ACC112 (cell line): ENCODE measurements at regions not wholly inside any gene's neighbourhood (a gene's known extent, or its start where the extent isn't known, plus 50 kb on each side); places are given as distances from the start of the nearest gene placed in this dataset.

Experiments
- H2AFZ ChIP-seq: fragments of 200-600 bp; sonication (generic); one replicate; pipeline ENCODE4 v1.6.0; 2017; ENCODE audit warnings: antibody characterized with exemption, low read length; ENCODE audit not compliant: unreplicated experiment
- H3K27ac ChIP-seq: fragments of 200-600 bp; sonication (generic); 2 replicates; pipeline ENCODE4 v1.5.1; 2014; ENCODE audit warnings: low read depth, mild to moderate bottlenecking, antibody characterized with exemption, low read length, moderate library complexity
- H3K27me3 ChIP-seq: fragments of 200-600 bp; sonication (generic); 2 replicates; pipeline ENCODE4 v1.6.1; 2014; ENCODE audit warnings: mild to moderate bottlenecking, antibody characterized with exemption, low read length, moderate library complexity, mixed read lengths; ENCODE audit not compliant: insufficient read depth
- H3K36me3 ChIP-seq: fragments of 200-600 bp; sonication (generic); 2 replicates; pipeline ENCODE4 v1.6.1; 2016; ENCODE audit warnings: mild to moderate bottlenecking, antibody characterized with exemption, low read length, moderate library complexity, mixed read lengths; ENCODE audit not compliant: insufficient read depth
- H3K4me1 ChIP-seq: fragments of 200-600 bp; sonication (generic); one replicate; pipeline ENCODE4 v1.6.1; 2016; ENCODE audit warnings: low read length, mixed read lengths; ENCODE audit not compliant: insufficient read depth, unreplicated experiment, control insufficient read depth
- H3K4me3 ChIP-seq: fragments of 200-600 bp; sonication (generic); 2 replicates; pipeline ENCODE4 v1.5.1; 2014; ENCODE audit warnings: mild to moderate bottlenecking, low read depth, low read length
- H3K79me2 ChIP-seq: fragments of 200-600 bp; sonication (generic); one replicate; pipeline ENCODE4 v1.6.0; 2016; ENCODE audit warnings: low read length; ENCODE audit not compliant: control insufficient read depth, unreplicated experiment, insufficient read depth

DNA sequence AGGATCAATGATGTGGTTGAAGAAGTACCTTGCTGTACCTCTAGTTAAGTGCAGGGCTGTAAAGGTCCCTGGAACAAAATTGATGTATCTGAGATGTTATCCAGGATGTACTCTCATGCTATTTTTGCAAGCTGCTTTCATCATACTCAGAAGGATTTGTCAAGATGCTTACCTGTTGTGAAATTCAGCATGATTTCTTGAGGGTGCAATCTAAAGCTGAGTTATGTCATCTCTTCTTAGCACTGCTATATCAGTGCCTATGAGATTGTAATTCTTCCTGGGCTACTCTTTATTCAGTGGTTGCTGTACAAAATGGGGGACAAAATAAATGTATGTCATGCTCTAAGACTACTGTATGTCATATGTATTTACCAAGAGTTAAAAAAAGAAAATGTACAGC, 340.7 kb upstream of the LMO3 start:
- Histone ChIP-seq H3K4me3 (no peak overlapping the region), H3K79me2 (no peaks in the 10 kb centered on the region), H2AFZ (no peak overlapping the region), H3K4me1 (no peaks in the 10 kb centered on the region), H3K36me3 (no peaks in the 10 kb centered on the region), H3K27ac (no peak overlapping the region), H3K27me3 (no peaks in the 10 kb centered on the region)

DNA sequence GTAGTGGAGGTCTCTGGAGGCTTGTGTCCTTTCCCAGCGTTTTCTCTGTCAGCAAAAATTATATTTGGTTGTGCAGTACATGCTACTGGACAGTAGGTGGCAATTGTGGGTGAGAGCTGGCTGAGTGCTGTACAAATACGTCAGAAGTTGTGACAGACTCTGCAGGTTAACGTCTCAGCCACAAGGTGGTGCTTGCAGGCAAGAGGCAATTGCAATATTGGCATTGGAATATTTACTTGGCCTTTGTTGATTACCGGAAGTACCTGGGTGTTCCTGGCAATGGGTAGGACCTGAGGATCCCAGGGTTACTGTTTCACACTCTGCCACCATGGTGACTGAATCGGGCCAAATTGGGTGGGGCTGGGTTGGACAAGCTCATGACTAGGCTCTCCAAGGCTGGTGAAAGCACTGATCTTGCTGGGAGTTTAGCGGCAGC, 333.9 kb upstream of the LMO3 start:
- H2AFZ ChIP-seq = no peak overlapping the region

DNA sequence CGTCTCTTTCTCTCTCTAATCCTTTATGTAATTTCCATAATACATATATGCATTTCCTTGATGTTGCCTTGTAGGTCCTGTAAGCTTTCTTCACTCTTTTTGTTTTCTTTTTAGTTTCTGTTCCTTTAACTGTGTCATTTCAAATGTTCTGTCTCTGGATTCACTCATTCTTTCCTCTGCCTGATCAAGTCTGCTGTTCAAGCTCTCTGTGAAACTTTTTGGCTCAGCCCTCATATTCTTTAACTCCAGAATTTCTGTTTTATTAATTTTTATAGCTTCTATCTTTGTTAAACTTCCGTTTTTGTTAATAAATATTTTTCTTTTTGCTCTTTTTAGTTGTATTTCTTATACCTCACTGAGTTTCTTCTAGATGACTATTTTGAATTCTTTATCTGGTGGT, 321.3 kb upstream of the LMO3 start:
- Histone ChIP-seq H3K36me3 (no peaks in the 10 kb centered on the region), H3K4me1 (no peaks in the 10 kb centered on the region), H2AFZ (no peak overlapping the region), H3K27me3 (no peaks in the 10 kb centered on the region), H3K79me2 (no peaks in the 10 kb centered on the region), H3K4me3 (no peak overlapping the region), H3K27ac (no peak overlapping the region)

More for the DNA sequence above, 333.9 kb upstream of the LMO3 start:
- no peaks in the 10 kb centered on the region for H3K36me3 ChIP-seq
- H3K4me1 ChIP-seq = no peaks in the 10 kb centered on the region
- no peak overlapping the region for H3K4me3 ChIP-seq
- H3K79me2 ChIP-seq = no peaks in the 10 kb centered on the region
- no peak overlapping the region for H3K27ac ChIP-seq
- no peaks in the 10 kb centered on the region for H3K27me3 ChIP-seq

DNA sequence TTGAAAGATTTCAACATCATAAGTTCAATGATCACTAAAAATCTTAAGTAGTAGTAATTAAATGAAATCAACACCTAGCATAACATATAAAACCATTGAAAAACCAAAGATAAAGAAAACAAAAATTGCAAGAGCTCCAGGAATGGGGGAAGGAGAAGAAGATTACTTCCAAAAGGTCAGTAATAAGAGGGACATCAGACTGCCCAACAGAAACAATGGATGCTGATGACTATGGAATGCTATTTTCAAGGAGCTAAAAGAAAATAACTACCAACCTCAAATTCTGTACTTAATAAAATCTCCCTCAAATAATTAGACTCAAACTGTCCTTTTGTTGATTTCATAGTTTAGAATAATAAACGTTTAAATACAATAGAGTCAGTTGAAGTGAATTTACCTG, 314.5 kb upstream of the LMO3 start:
- H3K4me1 ChIP-seq = no peaks in the 10 kb centered on the region
- no peak overlapping the region for H3K4me3 ChIP-seq
- H3K79me2 ChIP-seq = no peaks in the 10 kb centered on the region
- H3K36me3 ChIP-seq = no peaks in the 10 kb centered on the region
- no peaks in the 10 kb centered on the region for H3K27me3 ChIP-seq
- H2AFZ ChIP-seq = no peak overlapping the region
- no peak overlapping the region for H3K27ac ChIP-seq

DNA sequence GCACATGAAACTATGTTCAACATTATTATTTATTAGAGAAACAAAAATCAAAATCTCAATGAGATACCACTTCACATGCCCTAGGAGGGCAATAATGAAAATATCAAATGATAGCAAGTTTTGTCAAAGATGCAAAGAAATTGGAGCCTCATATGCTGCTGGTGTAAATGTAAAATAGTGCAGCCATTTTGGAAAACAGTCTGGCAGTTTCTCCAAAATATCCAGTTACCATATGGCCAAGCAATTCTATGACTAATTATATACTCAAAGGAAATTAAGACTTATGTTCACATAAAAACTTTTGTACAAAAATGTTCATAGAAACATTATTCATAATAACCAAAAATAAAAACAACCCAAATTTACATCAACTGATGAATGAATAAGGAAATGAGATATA, 313.6 kb upstream of the LMO3 start:
- Histone ChIP-seq H3K4me3 (no peak overlapping the region), H2AFZ (no peak overlapping the region), H3K27ac (no peak overlapping the region), H3K79me2 (no peaks in the 10 kb centered on the region), H3K36me3 (no peaks in the 10 kb centered on the region), H3K4me1 (no peaks in the 10 kb centered on the region), H3K27me3 (no peaks in the 10 kb centered on the region)

GRCh38 chr12:16914853-16915252, 308.9 kb upstream of the LMO3 start:
- Histone ChIP-seq H3K79me2 (no peaks in the 10 kb centered on the region), H3K27ac (no peak overlapping the region), H3K4me1 (no peaks in the 10 kb centered on the region), H2AFZ (no peak overlapping the region), H3K36me3 (no peaks in the 10 kb centered on the region), H3K27me3 (no peaks in the 10 kb centered on the region), H3K4me3 (no peak overlapping the region)

DNA sequence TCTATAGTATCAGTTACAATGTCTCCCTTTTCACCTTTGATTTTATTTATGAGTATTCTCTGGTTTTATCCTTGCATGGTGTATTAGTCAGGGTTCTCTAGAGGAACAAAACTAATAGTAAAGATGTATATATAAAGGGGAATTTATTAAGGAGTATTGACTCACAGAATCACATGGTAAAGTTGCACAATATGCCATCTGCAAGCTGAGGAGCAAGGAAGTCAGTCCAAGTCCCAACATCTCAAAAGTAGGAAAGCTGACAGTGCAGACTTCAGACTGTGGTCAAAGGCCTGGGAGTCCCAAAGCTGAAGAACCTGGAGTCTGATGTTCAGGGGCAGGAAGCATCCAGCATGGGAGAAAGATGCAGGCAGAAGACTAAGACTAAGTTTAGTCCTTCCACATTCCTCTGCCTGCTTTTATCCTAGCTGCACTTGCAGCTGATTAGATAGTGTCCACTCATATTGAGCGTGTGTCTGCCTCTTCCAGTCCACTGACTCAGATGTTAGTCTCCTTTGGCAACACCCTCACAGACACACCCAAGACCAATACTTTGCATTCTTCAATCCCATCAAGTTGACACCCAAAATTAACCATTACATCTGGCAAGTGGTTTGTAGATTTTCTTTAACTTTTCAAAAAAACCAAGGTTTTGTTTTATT, 308.0 kb upstream of the LMO3 start:
- Histone ChIP-seq H3K36me3 (no peaks in the 10 kb centered on the region), H3K27ac (no peak overlapping the region), H3K79me2 (no peaks in the 10 kb centered on the region), H3K27me3 (no peaks in the 10 kb centered on the region), H3K4me3 (no peak overlapping the region), H3K4me1 (no peaks in the 10 kb centered on the region), H2AFZ (no peak overlapping the region)

- Histone ChIP-seq H3K79me2 (no peaks in the 10 kb centered on the region), H3K36me3 (no peaks in the 10 kb centered on the region), H3K4me1 (no peaks in the 10 kb centered on the region)
These were observed 296.0 kb upstream of the LMO3 start for GRCh38 chr12:16901946-16902345.

DNA sequence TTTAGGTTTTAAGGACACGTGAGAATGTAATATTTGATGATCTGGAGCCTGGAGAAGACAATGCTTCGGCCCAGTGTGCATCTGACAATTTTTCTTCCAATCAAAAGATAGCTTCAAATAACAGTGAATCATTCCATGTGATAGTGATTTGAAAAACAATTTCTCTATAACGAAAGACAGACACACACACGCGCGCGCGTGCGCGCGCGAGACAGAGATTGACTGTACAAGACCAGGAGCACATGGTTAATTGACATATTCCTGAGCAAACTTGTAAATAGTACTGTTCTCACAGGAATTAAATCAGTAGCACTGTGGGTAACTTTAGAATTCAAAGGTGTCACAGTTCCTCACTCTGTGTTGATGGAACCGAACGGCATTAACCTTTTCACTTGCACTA, 287.5 kb upstream of the LMO3 start:
- no peaks in the 10 kb centered on the region for H3K79me2 ChIP-seq
- H3K27ac ChIP-seq = no peak overlapping the region
- H3K27me3 ChIP-seq = no peaks in the 10 kb centered on the region
- no peaks in the 10 kb centered on the region for H3K4me1 ChIP-seq
- H3K36me3 ChIP-seq = no peaks in the 10 kb centered on the region
- no peak overlapping the region for H3K4me3 ChIP-seq
- H2AFZ ChIP-seq = no peak overlapping the region

More at GRCh38 chr12:16901946-16902345, 296.0 kb upstream of the LMO3 start:
- Histone ChIP-seq H3K4me3 (no peak overlapping the region), H2AFZ (no peak overlapping the region), H3K27me3 (no peaks in the 10 kb centered on the region), H3K27ac (no peak overlapping the region)

DNA sequence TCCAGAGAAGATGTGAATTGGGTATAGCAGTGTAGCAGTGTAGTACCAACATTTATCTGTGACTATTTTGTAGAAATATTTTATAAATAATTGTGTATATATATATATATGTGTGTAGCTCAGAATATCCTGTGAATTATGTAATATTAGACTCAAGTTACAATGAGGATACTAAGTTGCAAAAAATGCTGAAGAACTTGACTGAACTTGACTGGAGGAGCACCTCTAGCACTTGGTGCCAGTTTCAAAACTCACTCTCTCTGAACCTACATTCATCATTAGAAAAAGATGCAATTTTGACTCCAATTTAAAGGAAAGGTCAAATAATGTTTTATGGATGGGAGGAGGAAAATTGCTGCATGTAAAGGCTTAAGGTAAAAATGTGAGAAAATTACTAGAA, 285.7 kb upstream of the LMO3 start:
- Histone ChIP-seq H3K36me3 (no peaks in the 10 kb centered on the region), H3K79me2 (no peaks in the 10 kb centered on the region), H3K4me1 (no peaks in the 10 kb centered on the region), H3K27me3 (no peaks in the 10 kb centered on the region), H2AFZ (no peak overlapping the region), H3K4me3 (no peak overlapping the region), H3K27ac (no peak overlapping the region)

DNA sequence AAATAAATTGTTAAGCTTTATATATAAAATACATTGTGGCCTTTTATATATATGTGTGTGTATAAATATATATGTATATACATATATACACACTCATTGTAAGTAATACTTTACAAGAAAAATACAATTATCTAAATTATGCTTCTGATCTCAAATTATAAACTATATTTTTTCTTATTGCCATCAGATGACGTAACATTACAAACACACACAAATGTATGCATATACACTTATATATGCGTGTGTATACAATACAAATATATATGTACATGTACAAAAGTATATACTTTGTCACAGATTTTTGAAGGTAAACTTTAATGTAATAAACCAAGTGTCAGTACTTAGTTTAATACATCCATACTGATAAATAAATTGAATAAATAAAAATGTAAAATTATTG, 278.9 kb upstream of the LMO3 start:
- Histone ChIP-seq H3K4me1 (no peaks in the 10 kb centered on the region), H2AFZ (no peak overlapping the region), H3K36me3 (no peaks in the 10 kb centered on the region), H3K27me3 (no peaks in the 10 kb centered on the region), H3K79me2 (no peaks in the 10 kb centered on the region), H3K4me3 (no peak overlapping the region), H3K27ac (no peak overlapping the region)
